ENCODE measurements at regions not wholly inside any gene's neighbourhood (a gene's known extent, or its start where the extent isn't known, plus 50 kb on each side); places are given as distances from the start of the nearest gene placed in this dataset.
A peak's percentile ranks its signal among the peaks of the same experiment; 100 is the strongest.

DNA sequence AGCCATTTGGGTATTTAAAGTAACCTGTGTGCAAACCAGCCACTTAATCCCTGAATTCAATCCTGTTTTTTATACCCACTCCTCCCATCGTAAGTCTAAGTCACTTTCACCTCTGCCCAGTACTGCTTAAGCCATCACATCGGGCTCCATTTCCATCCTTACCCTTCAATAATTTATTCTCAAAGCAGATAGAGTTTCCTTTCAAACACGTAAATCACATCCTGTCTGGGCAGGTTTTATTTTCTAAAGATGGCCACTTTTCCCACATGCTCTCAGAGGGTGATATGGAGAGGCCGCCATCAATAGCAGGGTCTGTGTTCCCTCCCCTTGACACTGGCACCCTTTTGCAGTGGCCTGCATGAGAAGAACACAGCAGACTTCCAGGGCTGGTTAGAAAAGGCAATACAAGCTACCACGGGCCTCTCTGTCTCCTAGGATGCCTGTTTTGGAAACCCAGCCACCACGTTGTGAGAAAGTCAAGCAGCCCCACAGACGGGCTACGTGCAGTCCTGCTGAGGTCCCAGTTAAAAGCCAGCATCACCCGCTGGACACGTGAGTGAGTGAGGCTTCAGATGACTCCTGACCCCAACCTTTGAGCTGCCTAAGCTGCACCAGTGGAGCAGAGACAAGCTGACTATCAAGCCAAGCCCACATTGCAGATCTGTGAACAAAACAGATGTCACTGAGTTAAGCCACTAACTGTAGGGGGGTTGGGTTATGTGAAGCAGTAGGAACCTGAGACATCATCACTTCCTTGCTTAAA, 241.8 kb upstream of the SLCO3A1 start:
- TF ChIP-seq NR2F2 (IDR thresholded peaks at IDR 0.05), result no peak
- TF ChIP-seq, protein P1, sequence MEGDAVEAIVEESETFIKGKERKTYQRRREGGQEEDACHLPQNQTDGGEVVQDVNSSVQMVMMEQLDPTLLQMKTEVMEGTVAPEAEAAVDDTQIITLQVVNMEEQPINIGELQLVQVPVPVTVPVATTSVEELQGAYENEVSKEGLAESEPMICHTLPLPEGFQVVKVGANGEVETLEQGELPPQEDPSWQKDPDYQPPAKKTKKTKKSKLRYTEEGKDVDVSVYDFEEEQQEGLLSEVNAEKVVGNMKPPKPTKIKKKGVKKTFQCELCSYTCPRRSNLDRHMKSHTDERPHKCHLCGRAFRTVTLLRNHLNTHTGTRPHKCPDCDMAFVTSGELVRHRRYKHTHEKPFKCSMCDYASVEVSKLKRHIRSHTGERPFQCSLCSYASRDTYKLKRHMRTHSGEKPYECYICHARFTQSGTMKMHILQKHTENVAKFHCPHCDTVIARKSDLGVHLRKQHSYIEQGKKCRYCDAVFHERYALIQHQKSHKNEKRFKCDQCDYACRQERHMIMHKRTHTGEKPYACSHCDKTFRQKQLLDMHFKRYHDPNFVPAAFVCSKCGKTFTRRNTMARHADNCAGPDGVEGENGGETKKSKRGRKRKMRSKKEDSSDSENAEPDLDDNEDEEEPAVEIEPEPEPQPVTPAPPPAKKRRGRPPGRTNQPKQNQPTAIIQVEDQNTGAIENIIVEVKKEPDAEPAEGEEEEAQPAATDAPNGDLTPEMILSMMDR (IDR thresholded peaks at IDR 0.05; ENCODE audit: low read depth, low read length, missing input control), result no peak
- TF ChIP-seq, protein P2, sequence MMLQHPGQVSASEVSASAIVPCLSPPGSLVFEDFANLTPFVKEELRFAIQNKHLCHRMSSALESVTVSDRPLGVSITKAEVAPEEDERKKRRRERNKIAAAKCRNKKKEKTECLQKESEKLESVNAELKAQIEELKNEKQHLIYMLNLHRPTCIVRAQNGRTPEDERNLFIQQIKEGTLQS (IDR thresholded peaks at IDR 0.05), result no peak
- TF ChIP-seq, protein P3, sequence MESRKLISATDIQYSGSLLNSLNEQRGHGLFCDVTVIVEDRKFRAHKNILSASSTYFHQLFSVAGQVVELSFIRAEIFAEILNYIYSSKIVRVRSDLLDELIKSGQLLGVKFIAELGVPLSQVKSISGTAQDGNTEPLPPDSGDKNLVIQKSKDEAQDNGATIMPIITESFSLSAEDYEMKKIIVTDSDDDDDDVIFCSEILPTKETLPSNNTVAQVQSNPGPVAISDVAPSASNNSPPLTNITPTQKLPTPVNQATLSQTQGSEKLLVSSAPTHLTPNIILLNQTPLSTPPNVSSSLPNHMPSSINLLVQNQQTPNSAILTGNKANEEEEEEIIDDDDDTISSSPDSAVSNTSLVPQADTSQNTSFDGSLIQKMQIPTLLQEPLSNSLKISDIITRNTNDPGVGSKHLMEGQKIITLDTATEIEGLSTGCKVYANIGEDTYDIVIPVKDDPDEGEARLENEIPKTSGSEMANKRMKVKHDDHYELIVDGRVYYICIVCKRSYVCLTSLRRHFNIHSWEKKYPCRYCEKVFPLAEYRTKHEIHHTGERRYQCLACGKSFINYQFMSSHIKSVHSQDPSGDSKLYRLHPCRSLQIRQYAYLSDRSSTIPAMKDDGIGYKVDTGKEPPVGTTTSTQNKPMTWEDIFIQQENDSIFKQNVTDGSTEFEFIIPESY (IDR thresholded peaks at IDR 0.05), result peak; percentile 29
